GM19023 (cell line): ENCODE measurements at regions not wholly inside any gene's neighbourhood (a gene's known extent, or its start where the extent isn't known, plus 50 kb on each side); places are given as distances from the start of the nearest gene placed in this dataset.

ENCODE experiments used
- ATAC-seq: cut with Tn5 transposase; IDR thresholded peaks from one replicate; pipeline ENCODE4 v1.9.1; 2021; ENCODE audit warnings: mild to moderate bottlenecking, moderate library complexity; ENCODE audit not compliant: unreplicated experiment

DNA sequence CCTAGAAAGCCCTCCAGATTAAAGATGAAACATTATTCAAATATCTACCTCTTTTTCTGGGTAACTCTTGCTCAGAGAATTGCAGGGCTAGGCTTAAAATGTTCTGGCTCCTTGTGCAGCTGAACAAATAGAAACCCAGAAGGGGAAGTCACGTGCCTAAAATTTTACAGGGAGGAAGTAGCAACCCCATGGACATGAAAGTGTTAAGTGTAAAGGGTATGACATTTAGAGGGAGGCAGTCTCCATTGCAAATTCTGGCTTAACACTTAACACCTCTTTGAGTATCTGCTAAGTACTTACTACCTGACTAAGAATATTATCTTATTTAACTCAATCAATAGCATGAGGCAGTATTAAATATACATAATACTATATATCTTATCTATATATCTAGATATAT lies 376.1 kb upstream of the ERCC4 start:
- ATAC-seq: no peak

DNA sequence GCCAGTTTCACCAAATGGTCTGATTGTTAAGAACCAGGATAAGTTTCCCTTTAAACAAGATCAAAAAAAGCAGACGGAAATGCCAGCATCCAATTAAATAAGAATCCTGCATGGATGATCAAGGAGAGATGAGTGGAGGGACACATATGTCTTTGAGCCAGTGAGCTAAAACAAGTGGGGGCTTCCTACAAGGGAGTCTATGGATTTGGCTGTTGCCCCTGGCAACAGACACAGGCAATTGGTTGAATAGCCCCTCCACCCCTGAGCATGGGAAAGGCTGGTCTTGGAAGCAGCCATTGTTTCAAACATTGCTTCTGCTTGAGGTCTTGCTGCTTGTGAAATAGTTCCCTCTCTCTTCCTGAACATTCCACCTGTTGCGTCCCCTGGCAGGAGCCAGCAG lies 374.7 kb upstream of the ERCC4 start:
- ATAC-seq: no peak

DNA sequence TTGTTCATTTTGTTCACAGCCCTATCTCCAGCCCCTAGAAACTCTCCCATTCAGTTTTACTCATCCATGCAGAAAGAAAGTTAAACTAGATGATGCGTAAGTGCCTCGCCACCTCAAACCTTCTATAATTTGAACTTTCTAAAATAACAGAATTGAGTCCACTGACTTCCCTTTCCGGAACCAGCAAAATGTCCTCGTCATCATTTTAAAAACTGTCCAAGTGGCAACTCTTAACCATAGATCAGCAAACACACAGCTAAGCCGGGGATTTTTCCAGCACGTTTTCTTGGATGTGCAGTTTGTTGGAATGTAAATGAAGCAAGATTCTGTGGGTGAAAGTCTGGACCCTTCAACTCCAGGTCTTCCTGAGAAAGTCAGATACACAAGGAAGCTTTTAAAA lies 369.7 kb upstream of the ERCC4 start:
- ATAC-seq: no peak

DNA sequence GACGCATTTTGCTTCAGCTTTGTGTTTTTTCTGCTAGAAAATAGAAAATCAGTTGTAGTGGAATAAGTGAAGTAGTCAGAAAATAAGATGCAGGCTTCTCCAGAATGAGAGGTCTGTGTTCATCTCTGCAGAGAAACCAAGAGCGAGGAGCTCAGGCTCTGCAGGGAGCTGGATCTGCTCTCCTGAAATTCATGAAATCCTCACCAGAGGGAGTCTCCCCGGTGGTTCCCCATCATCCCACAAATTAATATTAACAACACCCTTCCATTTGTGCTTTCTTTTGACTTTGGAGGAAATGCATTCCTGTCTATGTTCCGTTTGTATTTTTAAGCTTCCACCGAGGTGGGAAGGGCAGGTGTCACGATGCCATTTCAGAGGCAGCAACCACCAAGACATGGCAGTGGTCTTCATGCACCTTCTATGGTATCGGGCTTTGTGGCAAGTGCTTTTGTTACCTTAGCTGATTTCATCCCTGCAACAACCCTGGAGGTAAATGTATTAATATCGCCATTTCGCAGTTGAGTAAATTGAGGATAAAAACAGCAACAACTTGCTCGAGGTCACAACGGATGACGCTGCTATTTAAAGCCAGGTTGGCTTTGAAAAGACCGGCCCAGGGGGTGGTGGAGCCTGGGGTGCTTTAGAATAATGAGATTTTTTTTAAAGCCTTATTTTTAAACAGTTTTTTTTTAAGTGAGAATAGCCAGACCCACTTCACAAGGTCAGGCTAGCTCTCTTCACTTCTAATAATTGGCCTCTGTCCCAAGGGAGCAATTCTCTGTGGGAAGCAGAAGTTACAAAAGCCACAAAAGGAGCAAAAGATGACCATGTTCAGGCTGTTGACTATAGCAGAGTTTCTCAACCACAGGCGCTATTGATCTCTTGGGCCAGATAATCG lies 367.6 kb upstream of the ERCC4 start:
- ATAC-seq: no peak

DNA sequence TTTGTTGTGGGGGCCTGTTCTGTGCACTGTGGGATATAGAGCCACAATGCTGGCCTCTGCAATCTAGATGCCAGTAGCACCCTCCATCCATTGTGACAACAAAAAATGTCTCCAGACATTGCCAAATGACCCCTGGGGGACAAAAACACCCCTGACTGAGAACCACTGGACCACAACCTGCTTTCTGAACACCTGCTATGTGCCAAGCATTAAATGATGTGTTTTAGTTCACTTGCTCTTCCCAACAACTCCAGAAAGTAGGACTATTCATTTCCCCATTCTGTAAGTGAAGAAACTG lies 367.0 kb upstream of the ERCC4 start:
- ATAC-seq: no peak

DNA sequence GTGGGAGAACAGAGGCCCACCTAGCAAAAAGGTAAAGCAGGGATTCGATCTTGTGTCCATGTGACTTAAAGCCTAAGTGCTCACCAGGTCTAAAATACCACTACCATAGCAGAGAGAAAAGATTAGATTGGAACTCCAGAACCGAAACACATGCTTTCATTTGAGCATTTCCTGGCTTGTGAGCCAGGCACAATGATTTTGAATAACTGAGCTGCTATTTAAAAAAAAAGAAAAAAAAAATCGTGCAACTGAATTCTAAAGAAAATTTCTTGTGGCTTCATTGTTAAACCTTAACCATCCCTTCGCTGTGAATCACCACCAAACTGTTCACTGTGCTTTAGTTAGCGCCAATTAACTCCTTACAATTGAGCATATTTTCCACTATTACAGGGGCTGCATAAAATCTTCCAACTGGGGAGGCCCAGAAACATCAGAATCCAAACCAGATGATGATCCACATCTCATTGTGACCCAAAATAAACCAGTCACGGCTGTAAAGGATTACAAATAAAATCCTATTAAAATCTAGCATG lies 366.4 kb upstream of the ERCC4 start:
- no peak for ATAC-seq

DNA sequence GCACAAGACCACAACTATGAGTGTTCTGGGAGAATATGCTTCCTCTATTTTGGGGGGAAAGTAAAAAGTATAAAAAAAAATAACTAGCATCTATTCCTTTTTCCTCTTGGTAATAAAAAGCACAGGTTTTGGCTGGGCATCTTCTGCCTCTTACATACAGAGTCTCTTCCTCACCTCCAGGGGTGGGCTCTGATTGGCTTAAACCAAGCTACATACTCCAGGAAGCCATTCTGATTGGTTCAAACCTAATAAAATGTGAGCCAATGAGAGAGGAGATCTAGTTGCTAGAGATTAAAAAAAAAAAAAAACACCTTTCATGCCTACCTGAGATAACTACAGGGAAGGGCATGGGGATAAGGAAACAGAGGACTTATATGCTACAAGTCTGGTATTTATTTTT lies 365.9 kb upstream of the ERCC4 start:
- no peak for ATAC-seq

DNA sequence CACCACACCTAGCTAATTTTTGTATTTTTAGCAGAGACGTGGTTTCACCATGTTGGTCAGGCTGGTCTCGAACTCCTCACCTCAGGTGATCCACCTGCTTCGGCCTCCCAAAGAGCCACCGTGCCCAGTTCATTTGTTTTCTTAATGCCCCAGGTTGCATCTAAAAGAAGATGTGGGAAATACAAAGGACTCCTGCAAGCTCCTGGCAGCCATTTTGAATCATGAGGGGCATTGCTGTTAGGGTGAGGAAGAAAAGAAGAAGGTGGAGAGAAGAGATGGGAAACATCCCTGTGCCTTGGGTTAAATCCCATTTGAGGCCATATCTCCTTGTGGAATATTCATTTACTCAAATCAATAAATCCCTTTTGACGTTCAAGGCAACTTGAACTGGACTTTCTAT lies 365.3 kb upstream of the ERCC4 start:
- no peak for ATAC-seq

DNA sequence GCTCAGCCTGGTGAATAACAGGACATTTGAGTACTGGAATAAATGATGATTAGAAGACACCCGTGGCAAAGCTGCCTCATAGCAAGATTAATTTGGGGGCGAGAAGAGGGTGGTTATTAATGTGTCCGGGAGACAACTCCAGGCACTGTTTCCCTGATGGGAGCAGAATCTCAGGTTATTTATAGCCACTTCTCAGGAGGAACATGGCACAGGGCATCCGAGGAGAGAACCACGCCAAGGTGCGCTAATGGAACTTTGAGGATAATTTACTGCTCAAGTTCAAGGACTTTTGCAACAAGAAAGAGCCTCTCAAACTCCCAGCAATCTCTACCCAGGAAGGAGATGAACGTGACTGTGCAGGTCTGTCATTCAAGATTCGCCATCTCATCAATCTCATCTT lies 362.5 kb upstream of the ERCC4 start:
- ATAC-seq: no peak

DNA sequence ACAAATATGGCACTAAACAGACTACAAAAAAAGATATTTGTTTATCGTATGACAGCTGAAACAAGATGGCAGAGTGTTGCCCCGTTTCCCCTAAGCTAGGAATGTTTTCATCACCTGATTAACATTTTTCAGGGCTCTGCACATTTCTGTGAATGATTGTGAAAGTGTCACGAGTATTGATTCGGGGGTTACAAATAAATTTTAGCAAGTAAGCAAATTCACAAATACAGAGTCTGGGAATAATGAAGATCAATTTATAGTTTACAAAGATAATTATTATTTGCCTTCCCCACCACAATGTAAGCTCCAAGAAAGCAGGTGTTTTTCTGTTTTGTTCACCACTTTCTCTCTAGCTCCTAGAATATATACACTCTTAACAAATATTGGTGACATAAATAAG lies 361.2 kb upstream of the ERCC4 start:
- ATAC-seq: no peak

DNA sequence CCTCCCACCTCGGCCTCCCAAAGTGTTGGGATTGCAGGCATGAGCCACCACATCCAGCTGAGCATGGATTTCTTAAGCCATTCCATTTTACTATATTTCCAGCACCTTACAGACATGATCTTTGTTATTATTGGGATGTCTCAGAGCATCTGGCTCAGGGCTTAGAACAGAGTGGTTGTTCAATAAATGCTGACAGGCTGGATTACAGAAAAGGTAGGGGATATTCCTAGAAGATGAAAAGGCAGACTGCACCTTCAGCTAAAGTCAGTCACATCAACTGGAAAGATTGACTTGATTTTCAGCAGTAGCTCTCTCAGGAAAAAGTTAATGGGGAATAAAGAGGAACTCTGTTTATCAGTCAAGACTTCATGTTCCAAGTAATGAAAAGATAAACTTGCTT lies 360.3 kb upstream of the ERCC4 start:
- ATAC-seq: no peak

DNA sequence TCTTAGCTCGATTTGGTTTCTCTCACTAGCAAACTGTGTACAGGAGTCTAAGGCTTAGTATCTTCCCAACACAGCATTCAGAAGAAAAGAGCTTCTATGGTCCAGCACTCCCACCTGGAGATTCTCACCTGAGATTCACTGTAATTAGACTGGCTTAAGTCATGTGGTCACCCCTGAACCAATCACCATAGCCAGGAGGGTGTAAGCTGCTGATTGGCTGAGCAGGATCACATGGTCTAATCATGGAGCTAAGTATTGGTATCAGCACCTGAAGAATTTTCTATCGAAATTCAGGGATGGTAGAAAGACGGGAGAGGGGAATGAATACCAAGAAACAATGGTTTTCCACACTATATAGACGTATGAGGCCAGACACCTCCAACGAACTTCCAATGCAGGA lies 359.8 kb upstream of the ERCC4 start:
- no peak for ATAC-seq

DNA sequence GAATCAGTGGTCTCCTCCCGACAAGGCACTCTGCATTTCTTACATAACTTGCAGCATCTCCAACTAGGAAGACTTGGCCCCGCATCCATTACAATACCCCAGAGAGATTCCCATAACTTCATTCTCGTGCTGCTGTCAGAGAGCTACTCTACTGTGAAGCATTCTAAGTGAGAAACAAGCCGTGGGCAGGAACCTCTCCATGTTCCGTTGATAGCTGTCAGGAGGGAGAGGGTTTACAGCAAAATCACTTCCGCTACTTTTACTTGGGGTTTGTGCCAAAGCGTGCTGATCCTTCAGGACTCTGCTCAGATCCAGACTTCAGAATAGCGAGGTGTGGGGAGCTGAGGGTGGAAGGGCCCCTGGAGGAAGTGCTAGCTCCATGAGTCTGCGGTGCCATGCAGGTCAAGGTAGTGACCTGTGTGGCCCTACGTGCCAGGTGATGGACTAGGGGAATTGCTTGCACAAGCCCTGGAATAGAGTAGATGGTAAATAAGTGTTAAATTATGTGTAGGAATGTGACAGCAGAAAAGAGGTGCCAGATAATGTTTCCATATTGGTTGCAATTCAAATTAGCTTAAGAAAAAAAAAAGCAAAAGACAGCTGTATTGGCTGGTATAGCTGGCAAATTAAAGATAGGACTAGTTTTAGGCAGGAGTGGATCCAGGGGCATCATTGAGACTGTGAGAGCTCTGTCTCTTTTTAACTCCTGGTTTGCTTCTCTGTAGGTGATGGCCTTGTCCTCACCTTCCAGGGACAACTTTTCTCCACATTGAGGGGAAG lies 358.5 kb upstream of the ERCC4 start:
- ATAC-seq: no peak

DNA sequence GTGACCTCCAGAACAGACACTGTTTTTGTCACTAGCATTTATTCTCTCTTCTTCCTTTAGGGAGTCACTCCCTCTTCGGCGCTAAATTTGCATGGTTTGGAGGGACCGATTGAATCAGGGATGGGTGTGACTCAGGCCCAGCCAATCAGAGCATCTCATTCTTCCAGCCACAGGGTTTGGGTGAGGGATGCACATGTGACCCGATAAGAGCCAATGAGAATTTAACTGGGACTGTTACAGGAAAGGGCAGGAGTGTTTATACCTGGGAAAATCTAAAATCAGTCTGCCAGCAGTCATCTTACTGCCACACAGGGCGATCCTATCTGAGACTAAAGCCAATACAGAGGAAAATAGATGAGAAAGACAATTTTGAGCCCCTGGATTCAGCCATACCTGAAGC lies 351.2 kb upstream of the ERCC4 start:
- ATAC-seq: no peak

DNA sequence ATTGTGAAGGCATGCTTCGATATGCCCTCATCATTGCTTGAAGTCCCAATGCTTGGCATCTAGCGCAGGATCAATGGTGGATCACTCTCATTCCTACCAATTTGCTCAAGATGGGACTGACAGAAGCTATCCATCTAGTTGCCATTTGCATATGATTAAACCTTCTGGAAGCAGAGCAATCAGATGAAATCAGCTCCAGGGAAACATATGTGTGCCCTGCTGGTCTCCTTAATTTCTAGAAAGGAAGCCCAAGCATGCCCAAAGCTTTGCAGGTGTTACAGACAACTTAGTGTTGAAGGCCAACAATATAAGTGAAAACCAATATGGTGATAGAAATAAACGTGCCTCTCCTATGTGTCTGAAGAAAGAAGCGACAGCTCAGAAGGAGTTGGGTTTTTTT lies 350.0 kb upstream of the ERCC4 start:
- ATAC-seq: no peak

DNA sequence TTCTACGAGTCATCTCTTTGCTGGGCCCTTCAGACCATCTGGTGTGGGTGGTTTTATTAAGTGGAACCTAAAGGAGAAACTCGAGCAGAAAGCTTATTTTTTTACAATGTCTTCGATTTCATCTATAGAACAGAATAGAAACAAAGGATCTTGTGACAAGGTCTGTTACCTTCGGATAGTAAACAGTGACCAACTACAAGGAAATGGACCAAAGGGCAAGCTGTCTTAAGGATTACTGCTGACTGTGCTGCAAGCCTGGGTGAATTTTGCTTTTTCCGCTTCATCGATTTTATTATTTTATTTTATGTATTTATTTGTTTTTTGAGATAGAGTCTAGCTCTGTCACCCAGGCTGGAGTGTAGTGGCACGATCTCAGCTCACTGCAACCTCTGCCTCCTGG lies 348.9 kb upstream of the ERCC4 start:
- no peak for ATAC-seq

DNA sequence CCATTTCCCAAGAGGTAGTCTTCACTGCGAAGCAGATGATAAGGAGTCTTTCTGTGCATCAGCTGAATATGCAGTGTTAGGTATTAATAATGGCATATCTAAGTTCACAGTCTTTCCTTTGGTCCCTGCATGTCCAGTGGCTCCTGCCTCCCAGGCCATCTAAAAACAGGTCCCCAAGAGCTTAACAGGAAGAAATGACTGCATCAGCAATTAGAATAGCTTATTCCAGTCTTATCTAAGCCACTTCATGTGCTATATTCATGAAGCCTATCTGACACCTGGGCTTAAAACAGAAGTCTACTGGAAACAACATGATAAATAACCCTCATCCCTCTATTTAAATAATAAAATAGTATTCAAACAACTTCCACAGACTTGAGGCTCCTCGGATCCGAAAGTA lies 346.1 kb upstream of the ERCC4 start:
- no peak for ATAC-seq

DNA sequence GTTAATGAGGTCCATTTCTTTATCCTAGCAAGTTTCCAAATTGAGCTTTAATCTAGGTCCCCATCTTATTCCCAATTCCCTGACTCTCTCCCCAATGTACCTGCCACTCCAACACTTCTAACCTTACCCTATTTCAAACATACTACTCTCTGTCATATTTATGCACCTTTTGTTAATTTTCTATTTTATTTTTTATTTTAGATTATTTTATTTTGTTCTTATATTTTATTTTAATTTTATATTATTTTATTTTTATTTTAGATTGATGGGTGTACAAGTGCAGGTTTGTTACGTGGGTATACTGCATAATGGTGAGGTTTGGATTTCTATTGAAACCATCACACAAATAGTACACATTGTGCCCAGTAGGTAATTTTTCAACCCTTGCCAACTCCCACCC lies 333.9 kb upstream of the ERCC4 start:
- ATAC-seq: no peak

DNA sequence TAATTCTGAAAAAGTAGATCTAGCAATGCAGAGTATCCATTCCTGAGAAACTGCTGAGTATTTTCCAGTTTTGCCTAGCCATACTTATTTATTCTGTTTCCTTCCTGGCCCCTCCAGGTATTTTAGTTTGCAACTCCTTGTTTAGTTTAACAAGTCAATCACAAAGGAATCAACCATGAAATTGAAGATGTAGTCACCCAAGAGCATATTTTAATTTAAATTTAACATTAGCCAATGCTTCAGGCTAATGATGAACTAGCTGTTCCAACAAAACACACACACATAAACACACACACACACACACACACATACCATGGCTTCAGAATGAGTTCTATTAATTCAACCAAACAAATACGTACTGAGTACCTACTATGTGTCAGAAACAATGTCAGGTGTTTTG lies 332.8 kb upstream of the ERCC4 start:
- no peak for ATAC-seq

DNA sequence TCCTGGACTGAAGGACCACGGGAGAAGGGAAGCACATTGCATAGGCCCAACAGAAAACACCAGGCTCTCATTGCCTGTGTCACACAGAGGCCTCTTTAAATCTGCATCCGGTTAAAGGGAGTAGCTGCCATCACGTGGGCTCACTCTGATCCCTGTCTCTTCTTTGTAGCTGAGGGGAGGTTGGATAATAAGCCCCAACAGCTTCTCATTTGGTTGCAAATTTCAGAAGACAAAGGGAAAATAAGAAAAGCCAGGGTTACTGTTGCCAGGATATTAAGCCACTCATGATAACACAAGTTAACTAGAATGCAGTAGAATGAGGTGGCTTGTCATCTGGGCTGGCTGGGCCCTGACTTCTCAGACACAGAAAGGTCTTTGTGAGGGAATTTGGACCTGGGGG lies 325.1 kb upstream of the ERCC4 start:
- no peak for ATAC-seq

DNA sequence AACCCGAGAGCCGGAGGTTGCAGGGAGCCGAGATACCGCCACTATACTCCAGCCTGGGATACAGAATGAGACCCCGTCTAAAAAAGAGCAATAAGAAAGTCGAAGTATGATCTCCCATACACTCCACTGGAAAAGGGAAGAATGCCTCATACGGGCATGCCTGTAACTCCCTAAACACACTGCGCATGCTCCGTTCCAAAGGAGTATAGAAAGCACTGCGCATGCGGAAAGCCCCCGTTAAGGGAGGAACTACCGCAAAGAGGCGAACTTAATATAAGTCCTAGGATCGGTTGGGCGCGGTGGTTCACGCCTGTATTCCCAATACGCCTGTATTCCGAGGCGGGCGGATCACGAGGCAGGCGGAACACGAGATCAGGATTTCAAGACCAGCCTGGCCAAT lies 313.1 kb upstream of the ERCC4 start:
- ATAC-seq: no peak

DNA sequence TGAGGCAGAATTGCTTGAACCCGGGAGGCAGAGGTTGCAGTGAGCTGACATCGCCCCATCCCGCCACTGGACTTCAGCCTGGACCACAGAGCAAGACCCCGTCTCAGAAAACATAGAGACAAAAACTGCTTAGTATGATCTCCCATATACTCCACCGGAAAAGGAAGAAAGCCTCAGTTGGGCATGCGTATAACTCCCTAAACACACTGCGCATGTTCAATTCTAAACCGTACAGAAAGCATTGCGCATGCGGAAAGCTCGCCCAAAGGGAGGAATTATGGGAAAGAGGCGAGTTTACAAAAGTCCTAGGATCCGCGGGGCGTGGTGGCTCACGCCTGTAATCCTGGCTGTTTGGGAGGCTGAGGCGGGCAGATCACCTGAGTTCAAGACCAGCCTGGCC lies 312.7 kb upstream of the ERCC4 start:
- no peak for ATAC-seq
